HG02840 (cell line): ENCODE measurements at regions not wholly inside any gene's neighbourhood (a gene's known extent, or its start where the extent isn't known, plus 50 kb on each side); places are given as distances from the start of the nearest gene placed in this dataset.

Experiments
- ATAC-seq: cut with Tn5 transposase; IDR thresholded peaks from one replicate; pipeline ENCODE4 v1.9.1; 2021; ENCODE audit warnings: mild to moderate bottlenecking, moderate library complexity, moderate number of reproducible peaks; ENCODE audit not compliant: unreplicated experiment, low FRiP score

GRCh38 chr5:98099448-98100105, 673.9 kb upstream of the RGMB start:
- no peak for ATAC-seq

GRCh38 chr5:98101131-98101530, 672.3 kb upstream of the RGMB start:
- ATAC-seq = no peak

GRCh38 chr5:98102936-98103335, 670.5 kb upstream of the RGMB start:
- no peak for ATAC-seq

GRCh38 chr5:98103807-98104206, 669.7 kb upstream of the RGMB start:
- no peak for ATAC-seq

- ATAC-seq = no peak
These were observed 668.8 kb upstream of the RGMB start for GRCh38 chr5:98104454-98105188.

GRCh38 chr5:98105681-98106080, 667.8 kb upstream of the RGMB start:
- no peak for ATAC-seq

GRCh38 chr5:98106116-98107031, 667.1 kb upstream of the RGMB start:
- ATAC-seq = no peak

GRCh38 chr5:98108497-98108896, 665.0 kb upstream of the RGMB start:
- ATAC-seq = no peak

GRCh38 chr5:98109561-98110006, 663.9 kb upstream of the RGMB start:
- no peak for ATAC-seq

- ATAC-seq = no peak
These were observed 663.2 kb upstream of the RGMB start for GRCh38 chr5:98110282-98110691.

GRCh38 chr5:98110791-98111190, 662.7 kb upstream of the RGMB start:
- no peak for ATAC-seq

GRCh38 chr5:98111686-98112085, 661.8 kb upstream of the RGMB start:
- no peak for ATAC-seq

GRCh38 chr5:98121036-98121936, 652.2 kb upstream of the RGMB start:
- ATAC-seq = no peak

- ATAC-seq = no peak
These were observed 645.2 kb upstream of the RGMB start for GRCh38 chr5:98128271-98128670.

GRCh38 chr5:98128846-98129245, 644.6 kb upstream of the RGMB start:
- no peak for ATAC-seq

GRCh38 chr5:98130261-98131035, 643.0 kb upstream of the RGMB start:
- no peak for ATAC-seq

GRCh38 chr5:98144116-98144515, 629.3 kb upstream of the RGMB start:
- no peak for ATAC-seq

- no peak for ATAC-seq
These were observed 628.8 kb upstream of the RGMB start for GRCh38 chr5:98144710-98145109.

- no peak for ATAC-seq
These were observed 616.1 kb upstream of the RGMB start for GRCh38 chr5:98157368-98157767.
